ENCODE measurements at regions not wholly inside any gene's neighbourhood (a gene's known extent, or its start where the extent isn't known, plus 50 kb on each side); places are given as distances from the start of the nearest gene placed in this dataset.

DNA sequence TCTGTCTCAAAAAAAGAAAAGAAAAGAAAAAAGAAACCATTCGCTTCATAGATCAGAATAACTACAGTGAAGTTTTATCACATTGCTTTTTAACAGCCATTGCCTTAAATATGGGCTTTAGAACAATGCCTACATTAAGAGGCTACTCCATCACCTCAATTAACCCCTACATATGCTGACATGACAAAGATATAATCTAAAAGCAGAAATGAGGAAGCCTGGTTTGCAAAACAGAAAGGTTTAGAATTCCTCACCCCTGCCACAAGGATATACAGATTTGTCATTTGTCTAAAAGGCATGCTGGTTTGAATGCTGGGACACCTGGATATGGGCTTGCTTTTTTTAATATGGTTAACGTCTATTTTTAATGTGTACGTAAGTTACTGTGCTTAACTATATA is 1353.0 kb upstream of the C9orf72 start:
- TF ChIP-seq SP2 (tag by site-specific recombination; IDR thresholded peaks at IDR 0.05) (no peak), ZNF426 (tag by site-specific recombination; IDR thresholded peaks at IDR 0.05) (no peak), ZNF146 (tag by site-specific recombination; IDR thresholded peaks at IDR 0.05) (no peak), ZFP37 (tag by site-specific recombination; IDR thresholded peaks at IDR 0.05) (no peak), ZNF624 (tag by site-specific recombination; IDR thresholded peaks at IDR 0.05) (no peak), YY1 (tag by site-specific recombination; IDR thresholded peaks at IDR 0.05) (no peak), ZSCAN16 (tag by site-specific recombination; IDR thresholded peaks at IDR 0.05) (no peak), ZFP41 (tag by site-specific recombination; IDR thresholded peaks at IDR 0.05; ENCODE audit: borderline replicate concordance) (no peak), ZNF776 (tag by site-specific recombination; IDR thresholded peaks at IDR 0.05; ENCODE audit: borderline replicate concordance) (no peak)
- TF ChIP-seq, protein P1, sequence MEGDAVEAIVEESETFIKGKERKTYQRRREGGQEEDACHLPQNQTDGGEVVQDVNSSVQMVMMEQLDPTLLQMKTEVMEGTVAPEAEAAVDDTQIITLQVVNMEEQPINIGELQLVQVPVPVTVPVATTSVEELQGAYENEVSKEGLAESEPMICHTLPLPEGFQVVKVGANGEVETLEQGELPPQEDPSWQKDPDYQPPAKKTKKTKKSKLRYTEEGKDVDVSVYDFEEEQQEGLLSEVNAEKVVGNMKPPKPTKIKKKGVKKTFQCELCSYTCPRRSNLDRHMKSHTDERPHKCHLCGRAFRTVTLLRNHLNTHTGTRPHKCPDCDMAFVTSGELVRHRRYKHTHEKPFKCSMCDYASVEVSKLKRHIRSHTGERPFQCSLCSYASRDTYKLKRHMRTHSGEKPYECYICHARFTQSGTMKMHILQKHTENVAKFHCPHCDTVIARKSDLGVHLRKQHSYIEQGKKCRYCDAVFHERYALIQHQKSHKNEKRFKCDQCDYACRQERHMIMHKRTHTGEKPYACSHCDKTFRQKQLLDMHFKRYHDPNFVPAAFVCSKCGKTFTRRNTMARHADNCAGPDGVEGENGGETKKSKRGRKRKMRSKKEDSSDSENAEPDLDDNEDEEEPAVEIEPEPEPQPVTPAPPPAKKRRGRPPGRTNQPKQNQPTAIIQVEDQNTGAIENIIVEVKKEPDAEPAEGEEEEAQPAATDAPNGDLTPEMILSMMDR (tag by site-specific recombination; IDR thresholded peaks at IDR 0.05), result no peak
- TF ChIP-seq, protein P2, sequence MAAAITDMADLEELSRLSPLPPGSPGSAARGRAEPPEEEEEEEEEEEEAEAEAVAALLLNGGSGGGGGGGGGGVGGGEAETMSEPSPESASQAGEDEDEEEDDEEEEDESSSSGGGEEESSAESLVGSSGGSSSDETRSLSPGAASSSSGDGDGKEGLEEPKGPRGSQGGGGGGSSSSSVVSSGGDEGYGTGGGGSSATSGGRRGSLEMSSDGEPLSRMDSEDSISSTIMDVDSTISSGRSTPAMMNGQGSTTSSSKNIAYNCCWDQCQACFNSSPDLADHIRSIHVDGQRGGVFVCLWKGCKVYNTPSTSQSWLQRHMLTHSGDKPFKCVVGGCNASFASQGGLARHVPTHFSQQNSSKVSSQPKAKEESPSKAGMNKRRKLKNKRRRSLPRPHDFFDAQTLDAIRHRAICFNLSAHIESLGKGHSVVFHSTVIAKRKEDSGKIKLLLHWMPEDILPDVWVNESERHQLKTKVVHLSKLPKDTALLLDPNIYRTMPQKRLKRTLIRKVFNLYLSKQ (tag by site-specific recombination; IDR thresholded peaks at IDR 0.05; ENCODE audit: borderline replicate concordance), result no peak

Data from HEK293 (cell line).